CD4-positive, alpha-beta T cell treated with Interleukin-10 for 1 hour (primary cell): ENCODE measurements at regions not wholly inside any gene's neighbourhood (a gene's known extent, or its start where the extent isn't known, plus 50 kb on each side); places are given as distances from the start of the nearest gene placed in this dataset.

Experiments
- DNase-seq: peaks from one replicate; pipeline ENCODE4 v3.0.0-alpha.2; 2020

- DNase-seq = no peak
Measured at GRCh38 chr5:167616043-167616890, 675.2 kb upstream of the WWC1 start.

DNA sequence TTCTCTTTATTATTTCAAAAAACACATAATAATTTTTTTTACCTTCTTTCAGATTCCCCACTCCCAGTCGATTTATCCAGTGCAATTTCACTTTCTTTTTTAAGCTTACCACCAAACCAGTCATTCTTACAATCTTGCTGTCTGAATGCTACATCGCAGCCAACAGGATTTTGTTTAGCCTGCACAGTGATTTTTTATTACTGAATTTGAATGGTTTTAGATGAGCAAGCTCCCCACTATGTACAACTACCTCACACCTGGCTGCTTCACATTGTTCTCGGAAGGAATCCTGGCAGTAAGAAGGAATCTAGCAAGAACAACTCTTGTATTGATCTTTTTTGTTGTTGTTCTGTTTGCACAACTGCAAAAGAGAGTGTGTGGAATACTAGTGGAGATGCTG, 668.1 kb upstream of the WWC1 start:
- no peak for DNase-seq

DNA sequence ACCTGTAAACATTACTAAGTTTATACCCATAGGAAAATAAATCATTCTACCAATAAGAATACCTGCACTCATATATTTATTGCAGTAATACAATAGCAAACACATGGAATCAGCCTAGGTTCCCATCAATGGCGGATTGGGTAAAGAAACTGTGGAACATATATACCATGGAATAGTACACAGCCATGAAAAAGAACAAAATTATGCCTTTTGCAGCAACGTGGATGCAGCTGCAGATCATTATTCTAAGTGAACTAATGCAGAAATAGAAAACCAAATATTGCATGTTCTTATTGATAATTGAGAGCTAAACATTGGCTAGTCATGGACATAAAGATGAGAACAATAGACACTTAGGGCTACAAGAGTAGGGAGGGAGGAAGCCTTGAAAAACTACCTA, 667.4 kb upstream of the WWC1 start:
- no peak for DNase-seq

DNA sequence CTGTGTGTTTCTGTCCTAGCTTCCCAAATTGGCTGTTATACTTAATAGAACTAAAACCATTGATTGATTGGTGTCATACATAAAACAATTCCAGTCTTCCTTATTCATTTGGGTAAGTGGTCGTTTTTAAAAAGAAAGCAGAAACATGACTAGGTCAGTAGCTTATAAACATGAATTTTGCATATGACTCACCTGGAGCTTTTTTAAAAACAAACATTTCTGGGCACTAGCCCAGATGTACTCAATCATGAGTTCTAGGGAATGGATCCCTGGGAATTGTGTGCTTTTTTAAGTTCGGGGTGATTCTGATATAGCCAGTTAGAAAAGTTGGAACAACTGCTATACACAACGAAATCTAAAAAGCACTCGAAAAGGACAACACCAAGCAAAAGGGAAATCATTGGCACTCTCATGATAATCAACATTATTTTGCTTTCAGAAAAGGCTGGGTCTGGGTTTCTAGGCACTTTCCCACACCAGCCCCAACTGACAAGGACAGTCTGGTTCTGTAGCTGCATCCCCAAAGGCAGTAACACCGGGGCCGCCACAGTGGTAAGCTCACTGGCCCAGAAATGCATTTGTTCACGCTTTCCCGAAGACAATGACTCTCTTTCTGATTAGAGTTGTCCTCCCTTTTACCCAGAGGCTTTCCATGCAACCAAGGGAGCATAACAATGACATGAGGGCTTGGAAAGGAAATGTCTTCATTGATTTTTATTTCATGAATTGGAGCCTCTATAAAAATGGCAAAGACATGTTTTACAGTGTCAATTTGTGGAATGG, 664.9 kb upstream of the WWC1 start:
- no peak for DNase-seq

- no peak for DNase-seq
Measured at GRCh38 chr5:167629634-167630033, 661.8 kb upstream of the WWC1 start.

DNA sequence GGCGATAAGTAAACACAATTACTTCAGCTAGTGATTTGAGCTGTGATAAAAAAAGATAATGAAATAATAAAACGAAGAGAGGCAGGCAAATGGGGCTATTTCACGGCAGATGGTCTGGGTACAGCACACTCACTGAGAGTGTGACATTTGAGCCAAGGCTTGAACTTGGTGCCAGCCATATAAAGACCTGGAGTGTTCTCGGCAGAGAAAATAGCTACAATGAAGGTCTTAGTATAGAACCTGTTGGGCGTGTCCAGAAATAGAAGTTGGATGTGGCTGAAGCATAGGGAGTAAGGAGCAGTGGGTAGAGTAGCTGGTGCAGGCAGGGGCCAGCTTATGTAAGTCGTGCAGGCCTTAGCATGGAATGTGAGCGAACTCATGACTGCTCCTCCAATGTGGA, 660.3 kb upstream of the WWC1 start:
- DNase-seq = no peak

DNA sequence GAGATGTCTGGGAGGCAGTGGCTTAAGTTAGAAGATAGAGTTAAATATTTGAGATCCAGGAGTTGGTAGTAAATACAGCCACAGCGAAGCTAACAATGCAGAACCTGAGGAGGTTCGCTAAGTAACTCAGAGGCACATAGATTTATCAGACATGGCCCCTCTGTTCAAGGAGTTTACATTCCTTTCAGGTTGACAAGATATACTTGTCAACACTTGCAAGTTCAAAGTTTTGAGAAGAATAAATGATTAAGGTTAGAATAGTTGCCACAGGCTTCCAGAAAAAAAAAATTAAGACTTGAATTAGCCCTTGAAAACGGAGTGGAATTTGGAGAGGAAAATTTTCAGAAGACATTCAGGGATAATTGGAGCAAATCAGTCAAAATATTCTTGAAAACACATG, 658.3 kb upstream of the WWC1 start:
- DNase-seq = no peak

DNA sequence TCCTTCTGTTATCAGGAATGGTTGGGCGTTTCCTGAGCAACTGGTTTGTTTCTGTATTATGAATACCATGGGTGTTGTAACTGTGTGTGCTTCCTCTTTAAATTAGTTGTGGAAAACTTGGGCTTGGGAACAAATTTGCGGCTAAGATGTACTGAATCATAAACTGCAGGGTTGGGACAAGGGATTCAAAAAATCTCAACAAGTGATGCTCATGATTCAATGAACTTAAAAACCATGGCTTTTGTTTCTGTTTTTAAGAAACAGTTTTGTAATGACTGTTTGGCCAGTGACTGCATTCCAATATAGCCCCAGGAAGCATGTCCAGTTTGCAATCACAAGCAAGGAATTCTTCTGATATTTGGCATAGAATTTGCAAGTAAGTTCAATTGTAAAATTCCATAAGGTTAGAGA, 657.5 kb upstream of the WWC1 start:
- DNase-seq = no peak

DNA sequence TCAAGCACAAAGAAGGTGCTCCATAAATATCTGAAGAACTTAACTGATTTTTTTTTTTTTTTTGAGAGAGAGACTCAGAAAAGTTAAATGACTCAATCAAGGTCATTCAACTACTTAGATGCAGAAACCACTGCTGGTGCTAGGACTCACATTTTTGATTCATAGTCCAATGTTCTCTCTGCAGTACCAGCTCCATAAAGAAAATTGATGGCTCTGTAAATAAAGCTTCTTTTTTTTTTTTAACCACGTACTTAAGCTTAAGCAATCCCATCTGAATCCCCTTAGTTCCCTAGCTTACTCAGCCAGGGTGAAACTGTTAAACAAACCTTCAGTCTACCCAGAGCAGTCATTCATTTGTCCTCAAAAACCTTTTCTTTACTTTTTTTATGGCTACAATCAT, 657.0 kb upstream of the WWC1 start:
- DNase-seq = no peak

DNA sequence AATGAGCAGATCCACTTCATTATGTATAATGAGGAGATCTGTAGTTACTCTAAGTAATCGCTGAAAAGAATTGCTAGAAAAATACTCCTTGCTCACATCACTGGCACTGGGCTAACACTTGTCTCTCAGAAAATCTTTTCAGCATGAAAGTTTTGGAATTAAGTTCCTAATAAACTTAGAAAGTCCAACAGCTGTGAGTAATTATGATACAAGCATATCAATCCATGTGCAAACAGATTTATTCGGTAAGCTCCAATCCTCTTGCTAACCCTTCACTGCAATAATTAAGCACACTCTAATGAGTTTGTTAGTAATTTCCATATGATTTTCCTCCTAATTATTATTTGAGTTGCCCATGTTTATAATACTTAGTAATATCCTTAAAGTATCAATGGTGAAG, 652.6 kb upstream of the WWC1 start:
- DNase-seq = no peak

- no peak for DNase-seq
Measured at GRCh38 chr5:167639273-167639672, 652.2 kb upstream of the WWC1 start.

DNA sequence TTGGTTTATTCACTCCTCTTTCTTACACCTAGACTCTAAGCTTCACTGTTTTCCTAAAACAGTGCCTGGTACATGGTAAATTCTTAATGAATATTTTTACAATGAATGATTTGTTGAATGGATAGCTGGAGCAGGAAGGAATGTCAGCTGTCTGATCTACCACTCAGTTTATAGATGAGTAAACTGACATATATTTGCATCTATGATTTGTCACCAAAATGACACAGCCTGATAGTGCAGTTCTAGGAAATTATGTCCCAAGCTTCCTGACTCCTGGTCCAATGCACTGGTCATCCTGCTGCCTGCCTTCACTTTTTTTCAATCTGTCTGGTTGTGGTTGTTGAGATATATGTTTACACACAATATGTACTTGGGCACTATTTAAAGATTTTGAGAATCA, 651.7 kb upstream of the WWC1 start:
- no peak for DNase-seq

GRCh38 chr5:167642181-167642580, 649.3 kb upstream of the WWC1 start:
- DNase-seq = no peak

GRCh38 chr5:167642779-167643517, 648.5 kb upstream of the WWC1 start:
- no peak for DNase-seq

GRCh38 chr5:167643631-167644280, 647.7 kb upstream of the WWC1 start:
- DNase-seq = no peak

GRCh38 chr5:167644619-167645018, 646.8 kb upstream of the WWC1 start:
- no peak for DNase-seq

GRCh38 chr5:167649471-167649870, 642.0 kb upstream of the WWC1 start:
- DNase-seq = no peak

- DNase-seq = no peak
Measured at GRCh38 chr5:167652690-167653089, 638.8 kb upstream of the WWC1 start.

DNA sequence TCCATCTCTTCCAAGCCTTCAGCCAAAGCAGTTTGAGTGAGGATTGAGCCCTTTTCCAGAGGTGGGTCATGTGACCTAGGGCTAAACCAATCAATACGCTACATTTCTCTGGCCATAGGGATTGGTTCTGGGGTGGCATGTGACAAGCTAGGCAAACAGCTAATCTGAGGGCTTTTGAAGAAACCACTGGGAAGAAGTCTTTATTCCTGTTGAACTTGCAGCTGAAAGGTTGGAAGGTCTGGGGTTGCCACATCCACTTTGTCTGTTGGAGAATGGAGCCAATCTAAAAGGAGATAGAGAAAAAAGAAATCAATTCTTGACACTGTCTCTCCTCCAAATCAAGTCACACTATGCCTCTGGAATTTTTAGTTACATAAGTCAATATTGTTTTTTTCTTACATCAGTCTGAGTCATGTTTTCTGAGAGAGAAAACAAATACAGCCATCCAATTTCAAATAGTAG, 637.8 kb upstream of the WWC1 start:
- DNase-seq = no peak

DNA sequence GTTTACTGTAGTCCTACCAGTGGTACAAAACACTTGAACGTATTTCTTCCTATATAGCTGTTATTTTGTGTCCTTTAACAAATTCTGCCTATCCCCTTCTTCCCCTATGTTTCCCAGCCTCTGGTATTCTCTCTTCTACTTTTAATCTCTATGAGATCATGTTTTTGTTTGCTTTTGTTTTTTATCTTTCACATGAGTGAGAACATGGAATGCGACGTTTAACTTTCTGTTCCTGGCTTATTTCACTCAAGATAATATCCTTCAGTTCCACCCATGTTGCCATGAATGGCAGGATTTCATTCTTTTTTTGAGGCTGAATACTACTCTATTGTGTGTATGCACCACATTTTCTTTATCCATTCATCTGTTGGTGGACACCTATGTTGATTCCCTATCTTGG, 634.4 kb upstream of the WWC1 start:
- no peak for DNase-seq

DNA sequence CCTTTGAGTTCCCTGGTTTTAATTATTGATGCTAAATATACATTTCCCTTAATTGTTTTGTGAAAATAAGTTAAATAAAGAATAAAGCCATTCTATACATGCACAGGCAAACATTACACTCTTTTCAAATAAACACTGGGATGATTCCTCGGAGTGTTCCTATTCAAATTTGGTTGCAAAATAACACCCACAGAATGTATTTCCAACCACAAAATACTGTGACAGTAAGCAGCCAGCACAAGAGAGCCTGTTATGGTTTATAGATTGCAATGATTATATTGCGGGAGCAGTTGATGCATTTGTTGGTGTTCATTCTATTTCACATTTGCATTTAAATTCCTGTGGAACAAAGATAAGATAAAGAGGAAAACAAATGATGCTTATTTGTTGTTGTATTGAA, 632.6 kb upstream of the WWC1 start:
- no peak for DNase-seq

DNA sequence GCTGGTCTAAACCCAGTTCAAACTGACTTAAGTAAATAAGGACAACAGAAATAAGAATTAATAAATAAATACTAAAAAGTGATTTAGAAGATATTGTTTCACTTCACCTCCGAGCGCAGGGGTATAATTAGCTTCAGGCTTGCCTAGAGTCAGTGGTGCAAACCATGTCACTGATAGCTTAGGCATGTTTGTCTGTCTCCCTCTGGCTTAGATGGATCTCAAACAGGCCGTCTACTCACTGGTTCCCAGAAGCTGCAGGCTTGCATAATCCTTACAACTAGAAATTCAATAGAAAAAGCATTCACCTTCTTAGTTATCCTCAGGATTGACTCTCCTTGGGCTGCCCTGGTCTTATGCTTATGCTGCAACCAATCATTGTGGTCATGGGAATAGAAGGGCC, 629.8 kb upstream of the WWC1 start:
- no peak for DNase-seq

DNA sequence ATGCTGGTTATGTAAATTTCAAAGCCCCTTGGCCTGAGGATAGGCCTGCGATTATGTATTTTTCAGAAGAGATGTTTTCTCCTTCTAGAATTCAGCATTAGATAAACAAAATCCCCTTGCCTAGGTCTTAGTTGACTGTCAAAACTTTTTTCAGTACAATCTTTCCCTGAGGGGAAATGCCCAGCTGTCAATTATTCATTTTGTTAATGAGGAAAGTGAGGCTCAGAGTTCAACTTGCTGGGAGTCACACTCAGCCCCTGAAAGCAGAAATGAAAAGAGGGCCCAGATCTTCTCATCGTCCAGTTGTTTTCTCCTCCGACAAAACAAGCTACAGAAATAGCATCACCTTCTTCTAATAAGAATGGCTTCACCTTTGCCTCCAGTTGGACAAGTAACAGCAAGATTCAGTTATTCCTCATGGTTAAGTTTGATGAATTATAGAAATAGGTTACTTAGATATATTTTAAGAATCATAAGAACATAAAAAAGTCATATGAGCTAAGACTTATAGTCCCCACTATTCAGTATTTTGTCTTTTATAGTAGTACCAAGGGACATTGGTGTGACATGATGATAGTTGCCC, 627.1 kb upstream of the WWC1 start:
- DNase-seq = no peak
